A673 (cell line): ENCODE measurements at regions not wholly inside any gene's neighbourhood (a gene's known extent, or its start where the extent isn't known, plus 50 kb on each side); places are given as distances from the start of the nearest gene placed in this dataset.

Experiments
- BruUV-seq: library from RNA; stranded (reverse); fragments of 400-500 nt; replicated peaks from 2 replicates; lab custom pipeline; 2021; lab: Mats Ljungman, UMichigan
- CTCF ChIA-PET: fragments of 300-600 bp; sonication (Branson Sonifier 250); formaldehyde crosslinking; loops from one replicate; lab custom pipeline; 2022; ENCODE audit warnings: antibody characterized with exemption; lab: Charles Lee
- POLR2A ChIA-PET: fragments of 300-600 bp; sonication (Branson Sonifier 250); formaldehyde crosslinking; loops from one replicate; lab custom pipeline; 2022; ENCODE audit warnings: antibody characterized with exemption; ENCODE audit not compliant: low non-redundant PET; lab: Charles Lee
- DNase-seq: peaks from one replicate; pipeline ENCODE4 v3.0.0-alpha.2; 2015; ENCODE audit warnings: low spot score
- H3K27ac ChIP-seq: fragments of 200-600 bp; sonication (generic); 2 replicates; pipeline ENCODE4 v1.5.1; 2016; ENCODE audit warnings: mixed run types, low read depth, mild to moderate bottlenecking, mixed read lengths, antibody characterized with exemption, low read length; ENCODE audit not compliant: poor library complexity, severe bottlenecking
- H3K27me3 ChIP-seq: fragments of 200-600 bp; sonication (generic); replicated peaks from 2 replicates; pipeline ENCODE4 v1.6.1; 2017; ENCODE audit warnings: mixed run types, low read depth, mild to moderate bottlenecking, mixed read lengths, antibody characterized with exemption, low read length; ENCODE audit not compliant: insufficient read depth, poor library complexity
- H3K36me3 ChIP-seq: fragments of 200-600 bp; sonication (generic); 2 replicates; pipeline ENCODE4 v1.6.1; 2016; ENCODE audit warnings: mixed run types, mild to moderate bottlenecking, mixed read lengths, antibody characterized with exemption, low read length; ENCODE audit not compliant: insufficient read depth, poor library complexity, severe bottlenecking
- H3K4me1 ChIP-seq: fragments of 200-600 bp; sonication (generic); 2 replicates; pipeline ENCODE4 v1.6.1; 2017; ENCODE audit warnings: mixed run types, mild to moderate bottlenecking, mixed read lengths, antibody characterized with exemption, low read length; ENCODE audit not compliant: insufficient read depth, poor library complexity, severe bottlenecking
- H3K4me3 ChIP-seq: fragments of 200-600 bp; sonication (generic); 2 replicates; pipeline ENCODE4 v1.5.1; 2016; ENCODE audit warnings: low read depth, mixed run types, mild to moderate bottlenecking, mixed read lengths, low read length; ENCODE audit not compliant: poor library complexity, severe bottlenecking
- H3K9me3 ChIP-seq: fragments of 200-600 bp; sonication (generic); 2 replicates; pipeline ENCODE4 v1.6.1; 2016; ENCODE audit warnings: mixed run types, low read depth, mild to moderate bottlenecking, mixed read lengths, antibody characterized with exemption, low read length; ENCODE audit not compliant: poor library complexity, severe bottlenecking
- CTCF ChIP-seq: fragments of 300-800, 200-600 bp; sonication (generic); conservative IDR thresholded peaks from 2 replicates; pipeline ENCODE4 v1.5.1; 2017; ENCODE audit warnings: low read depth, mild to moderate bottlenecking, antibody characterized with exemption, low read length, moderate library complexity, mixed read lengths
- EZH2 ChIP-seq: fragments of 200-600 bp; sonication (generic); IDR thresholded peaks from 2 replicates; pipeline ENCODE4 v1.6.1; 2017; ENCODE audit warnings: borderline replicate concordance, low read depth, mild to moderate bottlenecking, mixed read lengths, antibody characterized with exemption, low read length; ENCODE audit not compliant: poor library complexity, severe bottlenecking
- intact Hi-C: fragments of 100-400 bp; cut with micrococcal nuclease; formaldehyde crosslinking; loops from one replicate; pipeline ENCODE4 v1.10.0; 2022; ENCODE audit not compliant: unreplicated experiment

DNA sequence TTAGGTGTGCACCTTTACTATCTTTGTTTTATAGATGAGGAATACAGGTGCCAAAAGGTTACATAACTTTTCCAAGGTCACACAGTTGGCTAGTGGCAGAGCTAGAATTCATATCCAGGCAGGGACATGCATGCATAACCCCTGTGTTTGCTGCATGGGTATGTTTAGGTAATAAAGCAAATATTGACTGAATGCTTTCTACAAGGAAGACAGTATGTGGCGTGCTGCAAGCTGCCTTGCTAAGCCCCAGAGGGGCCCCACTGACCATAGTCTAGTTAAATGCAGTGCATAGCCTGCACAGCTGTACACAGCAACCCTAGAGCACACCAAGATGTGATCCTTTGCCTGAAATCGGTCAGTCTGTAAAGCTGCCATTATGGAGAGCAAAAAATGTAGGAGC lies 320.5 kb upstream of the IGFBP7 start:
- ChIA-PET POLR2A (no interaction called here), CTCF (no interaction called here)
- no peak for TF ChIP-seq CTCF
- no peak for TF ChIP-seq EZH2
- Histone ChIP-seq H3K4me1 (no peaks in the 10 kb centered on the region), H3K36me3 (no peaks in the 10 kb centered on the region), H3K4me3 (no peak overlapping the region), H3K27ac (no peak overlapping the region), H3K27me3 (no peaks in the 10 kb centered on the region), H3K9me3 (no peaks in the 10 kb centered on the region)
- no peak for DNase-seq
- intact Hi-C loops = no loop called here
- no TSS peak for BruUV-seq

DNA sequence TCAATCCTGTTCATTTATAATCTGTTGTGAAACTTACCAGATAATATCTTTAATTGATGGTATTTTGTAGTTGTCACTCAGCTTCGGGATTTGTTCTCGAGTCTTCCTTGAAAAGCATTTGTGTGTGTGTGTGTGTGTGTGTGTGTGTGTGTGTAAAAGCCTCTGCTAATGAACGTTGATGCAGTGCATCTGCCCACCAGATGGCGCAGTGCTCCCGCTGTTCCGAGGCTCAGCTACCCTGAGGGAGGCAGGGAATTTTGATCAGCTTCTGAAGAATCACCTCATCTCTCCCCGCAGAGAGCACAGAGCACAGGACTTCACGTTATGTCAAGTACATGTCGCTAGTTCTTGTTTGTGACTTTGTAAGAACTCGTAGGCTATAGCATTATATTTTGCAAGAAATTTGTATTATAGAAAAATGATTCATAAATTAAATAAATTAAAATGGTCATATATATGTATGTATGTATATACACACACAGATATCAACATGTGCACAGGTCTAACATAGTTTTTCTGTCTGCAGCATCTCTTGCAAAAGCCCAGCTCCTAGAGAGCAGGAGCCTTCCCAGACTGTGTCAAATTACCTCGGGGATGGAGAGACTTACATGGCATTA lies 316.7 kb upstream of the IGFBP7 start:
- ChIA-PET CTCF (interaction anchor here (0.6 kb wide), 1 partner anchor 14 kb away, joined by 3 read pairs; no protein-coding TSS in a partner anchor), POLR2A (no interaction called here)
- H3K4me1 ChIP-seq = no peaks in the 10 kb centered on the region
- BruUV-seq = no TSS peak
- H3K9me3 ChIP-seq = no peaks in the 10 kb centered on the region
- no peak overlapping the region for H3K4me3 ChIP-seq
- peak; percentile 50 for DNase-seq
- H3K27me3 ChIP-seq = no peaks in the 10 kb centered on the region
- TF ChIP-seq EZH2 = no peak
- TF ChIP-seq CTCF = peak; percentile 67
- H3K36me3 ChIP-seq = no peaks in the 10 kb centered on the region
- no peak overlapping the region for H3K27ac ChIP-seq
- intact Hi-C loops = loop anchor here (10.0 kb wide), 1 partner anchor 262 kb away; no protein-coding TSS in a partner anchor

DNA sequence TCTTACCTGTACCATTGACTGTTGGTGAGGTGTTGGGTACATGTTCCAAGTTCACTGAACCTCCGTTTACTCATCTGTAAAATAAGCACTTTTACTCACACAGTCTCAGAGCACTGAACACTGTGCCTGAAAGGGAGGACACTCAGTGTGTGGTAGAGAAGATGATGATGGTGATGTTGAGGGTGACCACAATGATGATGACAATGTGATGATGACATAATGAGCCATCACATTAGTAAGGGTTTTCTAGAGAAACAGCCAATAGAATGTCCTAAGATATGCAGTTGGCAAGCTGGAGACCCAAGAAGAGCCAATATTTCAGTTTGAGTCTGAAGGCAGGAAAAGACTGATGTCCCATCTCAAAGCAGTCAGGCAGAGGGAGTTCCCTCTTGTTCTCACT lies 315.4 kb upstream of the IGFBP7 start:
- no peak for DNase-seq
- TF ChIP-seq EZH2 (no peak), CTCF (no peak)
- Histone ChIP-seq H3K4me3 (no peak overlapping the region), H3K36me3 (no peaks in the 10 kb centered on the region), H3K9me3 (no peaks in the 10 kb centered on the region), H3K27ac (no peak overlapping the region), H3K4me1 (no peaks in the 10 kb centered on the region), H3K27me3 (no peaks in the 10 kb centered on the region)
- ChIA-PET POLR2A (no interaction called here), CTCF (no interaction called here)
- intact Hi-C loops = loop anchor here (10.0 kb wide), 1 partner anchor 261 kb away; no protein-coding TSS in a partner anchor
- BruUV-seq = no TSS peak
